HepG2 (cell line): ENCODE measurements at regions not wholly inside any gene's neighbourhood (a gene's known extent, or its start where the extent isn't known, plus 50 kb on each side); places are given as distances from the start of the nearest gene placed in this dataset.

Source experiments
- ATAC-seq: fragments of 200-7000 bp; cut with Tn5 transposase; 3 replicates; pipeline ENCODE4 v1.9.1; 2020; ENCODE audit warnings: mild to moderate bottlenecking, moderate library complexity
- BruUV-seq: library from RNA; stranded (reverse); fragments of 400-500 nt; replicated peaks from 2 replicates; lab custom pipeline; 2021; lab: Mats Ljungman, UMichigan
- CTCF ChIA-PET: fragments of 300-600 bp; formaldehyde crosslinking; extraction: SDS; loops from one replicate; lab custom pipeline; 2021; ENCODE audit warnings: low total read pairs, inconsistent platforms, low intra/inter-chr PET ratio; lab: Yijun Ruan, JAX
- POLR2A ChIA-PET: fragments of 350-600 bp; sonication (Branson Sonifier 250); formaldehyde crosslinking; loops from one replicate; lab custom pipeline; 2020; ENCODE audit warnings: antibody characterized with exemption, inconsistent platforms; lab: Yijun Ruan, JAX
- DNase-seq: peaks from one replicate; pipeline ENCODE4 v3.0.0-alpha.2; 2015; ENCODE audit warnings: low spot score
- FAIRE-seq: peaks from 3 replicates; lab custom pipeline; 2011; peaks lifted over from hg19 to GRCh38; lab: Jason Lieb, UNC
- H2AFZ ChIP-seq: one replicate; pipeline ENCODE4 v1.6.1; 2011; ENCODE audit warnings: low read length, inconsistent platforms
- H3K27ac ChIP-seq: fragments of 300-600 bp; 3 replicates; pipeline ENCODE4 v1.8.0; 2011; ENCODE audit warnings: mixed run types, mild to moderate bottlenecking, mixed read lengths, low read length, inconsistent platforms; ENCODE audit not compliant: insufficient read depth; ENCODE audit errors: extremely low read length
- H3K27me3 ChIP-seq, 2 experiments: fragments of 200-600 bp in 1 of 2; 2 replicates in 1 of 2; 3 replicates in 1 of 2; pipeline versions ENCODE4 v1.6.0 to v1.8.0; 2011; ENCODE audit warnings: low read length in 2 of 2, mild to moderate bottlenecking in 2 of 2, moderate library complexity in 2 of 2, inconsistent platforms in 1 of 2; ENCODE audit not compliant: insufficient read depth in 2 of 2, control insufficient read depth in 1 of 2
- H3K36me3 ChIP-seq, 2 experiments: fragments of 200-600 bp in 1 of 2; replicated peaks in 1 of 2; 2 replicates in 1 of 2; 3 replicates in 1 of 2; pipeline versions ENCODE4 v1.5.1 to v1.8.0; 2011; ENCODE audit warnings: low read length in 2 of 2, inconsistent platforms in 1 of 2; ENCODE audit not compliant: insufficient read depth in 2 of 2, control insufficient read depth in 1 of 2
- H3K4me1 ChIP-seq: 2 replicates; pipeline ENCODE4 v1.5.1; 2012; ENCODE audit warnings: low read length, inconsistent platforms; ENCODE audit not compliant: insufficient read depth
- H3K4me2 ChIP-seq: 2 replicates; pipeline ENCODE4 v1.6.0; 2011; ENCODE audit warnings: low read depth, low read length, inconsistent platforms
- H3K4me3 ChIP-seq, 3 experiments: fragments of 200-600 bp in 1 of 3; sonication (generic), shearing (Covaris generic) in 1 of 3; replicated peaks in 1 of 3; 2 replicates each; pipeline ENCODE4 v1.5.1; 2011 to 2016; ENCODE audit warnings: low read length in 3 of 3, inconsistent platforms in 2 of 3, low read depth in 2 of 3, mild to moderate bottlenecking in 2 of 3, control low read depth in 1 of 3, mixed read lengths in 1 of 3; ENCODE audit not compliant: insufficient read depth in 1 of 3
- H3K79me2 ChIP-seq: one replicate; pipeline ENCODE4 v1.6.1; 2011; ENCODE audit warnings: low read length, inconsistent platforms; ENCODE audit not compliant: insufficient read depth
- H3K9ac ChIP-seq: 2 replicates; pipeline ENCODE4 v1.6.0; 2011; ENCODE audit warnings: mild to moderate bottlenecking, low read depth, low read length, inconsistent platforms; ENCODE audit not compliant: insufficient read depth
- H3K9me3 ChIP-seq: 2 replicates; pipeline ENCODE4 v1.5.1; 2012; ENCODE audit warnings: mild to moderate bottlenecking, low read length
- H4K20me1 ChIP-seq: 2 replicates; pipeline ENCODE4 v1.6.0; 2011; ENCODE audit warnings: inconsistent platforms, mild to moderate bottlenecking, low read length, moderate library complexity; ENCODE audit not compliant: insufficient read depth
- ETV6 ChIP-seq: sonication (generic); formaldehyde crosslinking; conservative IDR thresholded peaks from 2 replicates; pipeline ENCODE4 v1.4.0; 2020; ENCODE audit warnings: missing genetic modification reagents
- FIP1L1 ChIP-seq: fragments of 200-400 bp; formaldehyde crosslinking; IDR thresholded peaks from 2 replicates; pipeline ENCODE4 v1.6.1; 2018; ENCODE audit warnings: low read depth, mild to moderate bottlenecking, low read length, moderate library complexity, borderline replicate concordance; ENCODE audit not compliant: insufficient read depth
- HCFC1 ChIP-seq: fragments of 150-350 bp; IDR thresholded peaks from 2 replicates; pipeline ENCODE4 v1.6.1; 2014; ENCODE audit warnings: low read depth, low read length
- HOXA3 ChIP-seq: sonication (generic); formaldehyde crosslinking; IDR thresholded peaks from 2 replicates; pipeline ENCODE4 v1.5.0; 2020; ENCODE audit warnings: missing genetic modification reagents
- ISX ChIP-seq: sonication (generic); formaldehyde crosslinking; conservative IDR thresholded peaks from 2 replicates; pipeline ENCODE4 v1.5.0; 2020; ENCODE audit warnings: missing genetic modification reagents
- MLLT10 ChIP-seq: sonication (generic); formaldehyde crosslinking; IDR thresholded peaks from 2 replicates; pipeline ENCODE4 v1.4.0; 2020; ENCODE audit warnings: missing genetic modification reagents
- RFX3 ChIP-seq: IDR thresholded peaks from 2 replicates; pipeline ENCODE4 v1.6.1; 2016; ENCODE audit warnings: missing biosample characterization, missing genetic modification reagents
- SMYD3 ChIP-seq: sonication (generic); formaldehyde crosslinking; IDR thresholded peaks from 2 replicates; pipeline ENCODE4 v1.8.1; 2023; ENCODE audit warnings: mild to moderate bottlenecking, missing genetic modification reagents
- SP2 ChIP-seq: sonication (generic); formaldehyde crosslinking; IDR thresholded peaks from 2 replicates; pipeline ENCODE4 v1.5.1; 2020; ENCODE audit warnings: mild to moderate bottlenecking, missing genetic modification reagents
- ZBTB21 ChIP-seq: sonication (generic); formaldehyde crosslinking; IDR thresholded peaks from 2 replicates; pipeline ENCODE4 v1.4.0; 2020; ENCODE audit warnings: missing genetic modification reagents
- ZFP37 ChIP-seq: sonication (generic); formaldehyde crosslinking; IDR thresholded peaks from 2 replicates; pipeline ENCODE4 v1.4.0; 2020; ENCODE audit warnings: missing genetic modification reagents, borderline replicate concordance
- ZFYVE20 ChIP-seq: sonication (generic); formaldehyde crosslinking; IDR thresholded peaks from 2 replicates; pipeline ENCODE4 v1.8.0; 2023; ENCODE audit warnings: low read depth, mild to moderate bottlenecking, moderate library complexity, missing genetic modification reagents, borderline replicate concordance
- ZNF101 ChIP-seq: sonication (generic); formaldehyde crosslinking; IDR thresholded peaks from 2 replicates; pipeline ENCODE4 v1.4.0; 2020; ENCODE audit warnings: mild to moderate bottlenecking, low read depth, missing genetic modification reagents, borderline replicate concordance
- WGBS: methylation state at CpG from one replicate; pipeline ENCODE4 v1.1.6; 2017; ENCODE audit warnings: low lambda C conversion rate; 5-methylcytosine and 5-hydroxymethylcytosine counted together
- in situ Hi-C: cut with HindIII; loops from 2 replicates; pipeline ENCODE4 v1.10.0; 2017; ENCODE audit warnings: low pct_unique_long_range_greater_than_20kb; ENCODE audit not compliant: extremely low pct_ligation_motif_present
- intact Hi-C: fragments of 100-400 bp; cut with micrococcal nuclease; formaldehyde crosslinking; loops from one replicate; pipeline ENCODE4 v1.10.0; 2022; ENCODE audit not compliant: unreplicated experiment
- TF ChIP-seq, protein P1 (sequence below), 2 experiments: sonication (generic) in 1 of 2; formaldehyde crosslinking in 1 of 2; IDR thresholded peaks; 2 replicates each; pipeline versions ENCODE4 v1.6.1 to v1.9.0; 2014 to 2022; ENCODE audit warnings: antibody characterized with exemption in 1 of 2, borderline replicate concordance in 1 of 2, inconsistent platforms in 1 of 2, low read depth in 1 of 2, missing genetic modification reagents in 1 of 2

DNA sequence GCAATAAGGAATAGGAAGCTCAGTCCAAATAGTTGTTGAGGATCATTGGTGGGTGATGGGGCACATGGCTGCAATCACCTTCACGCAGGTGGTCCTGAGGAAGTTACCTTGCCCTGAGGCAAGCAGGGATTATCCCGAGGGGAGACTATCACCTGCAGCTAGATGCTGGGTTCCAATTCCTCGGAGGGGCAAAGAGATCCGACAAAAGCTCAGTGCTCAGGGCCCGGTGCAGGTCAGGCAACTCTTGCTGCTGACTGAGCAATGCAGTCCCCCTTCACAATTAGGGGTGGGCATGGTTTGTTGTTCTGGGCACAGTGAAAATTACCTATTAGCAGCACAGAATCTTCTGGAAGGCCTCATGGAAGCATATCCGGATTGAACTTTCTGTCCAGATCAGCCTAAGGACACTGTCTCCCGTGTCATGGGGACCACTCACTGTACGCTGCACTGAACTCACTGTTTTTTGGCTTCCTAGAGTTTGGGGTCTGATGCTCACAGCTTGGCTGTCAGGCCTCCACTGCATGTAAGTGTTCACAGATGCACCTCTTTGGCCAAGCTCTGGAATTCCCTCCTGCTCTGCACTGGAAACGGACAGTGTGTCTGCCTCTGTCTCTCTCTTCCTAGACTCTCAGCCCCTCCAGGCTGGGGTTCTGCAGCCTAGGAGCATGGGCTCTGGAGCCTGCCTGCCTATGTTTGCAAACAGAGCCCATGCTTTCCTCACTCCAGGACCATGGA, 372.7 kb downstream of the ZNF536 start:
- Histone ChIP-seq H3K9me3 (peaks cover 26% of the 10 kb centered on the region), H3K4me3 (no peak overlapping the region), H3K27me3 (no peaks in the 10 kb centered on the region; a peak in 1 of 5 replicates), H3K4me2 (no peak overlapping the region), H3K27ac (no peak overlapping the region), H3K36me3 (no peaks in the 10 kb centered on the region), H3K79me2 (no peaks in the 10 kb centered on the region), H2AFZ (no peak overlapping the region), H4K20me1 (no peaks in the 10 kb centered on the region), H3K9ac (no peak overlapping the region), H3K4me1 (no peaks in the 10 kb centered on the region)
- no TSS peak for BruUV-seq
- TF ChIP-seq HOXA3 (CRISPR knock-in tag) (no peak), ZFYVE20 (CRISPR knock-in tag) (no peak), ZFP37 (CRISPR knock-in tag) (no peak), SMYD3 (no peak), ZBTB21 (no peak), ZNF101 (CRISPR knock-in tag) (no peak), MLLT10 (CRISPR knock-in tag) (no peak), ISX (CRISPR knock-in tag) (no peak), SP2 (no peak)
- FAIRE-seq (no peak), DNase-seq (no peak), ATAC-seq (no peak)
- in situ Hi-C loops (no loop called here), intact Hi-C loops (no loop called here)
- 18% methylated on average over 4 of the region's 9 CpGs for WGBS
- ChIA-PET POLR2A (no interaction called here), CTCF (no interaction called here)

DNA sequence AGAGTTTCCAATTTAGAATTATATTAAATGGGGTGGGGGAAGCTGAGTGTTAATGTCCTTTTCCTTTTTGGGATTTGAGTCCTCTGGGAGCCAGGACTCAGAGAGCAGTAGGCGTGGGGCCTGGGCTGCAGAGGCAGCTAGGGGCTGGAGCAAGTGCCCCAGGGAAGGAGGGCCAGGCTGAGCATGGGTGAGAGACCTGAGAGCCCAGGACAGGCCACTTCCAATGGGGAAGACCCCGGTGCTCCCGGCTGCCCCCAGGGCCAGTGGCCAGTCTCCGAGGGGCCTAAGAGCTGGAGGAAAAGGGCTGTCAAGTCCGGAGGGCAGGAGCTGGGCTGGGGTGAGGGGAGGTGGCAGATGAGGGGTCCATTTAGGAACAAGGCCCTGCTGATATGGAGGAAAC, 371.5 kb downstream of the ZNF536 start:
- no TSS peak for BruUV-seq
- POLR2A ChIA-PET, result no interaction called here
- no peak for ATAC-seq
- no peak for TF ChIP-seq FIP1L1
- TF ChIP-seq HCFC1, result no peak
- TF ChIP-seq, protein P1, sequence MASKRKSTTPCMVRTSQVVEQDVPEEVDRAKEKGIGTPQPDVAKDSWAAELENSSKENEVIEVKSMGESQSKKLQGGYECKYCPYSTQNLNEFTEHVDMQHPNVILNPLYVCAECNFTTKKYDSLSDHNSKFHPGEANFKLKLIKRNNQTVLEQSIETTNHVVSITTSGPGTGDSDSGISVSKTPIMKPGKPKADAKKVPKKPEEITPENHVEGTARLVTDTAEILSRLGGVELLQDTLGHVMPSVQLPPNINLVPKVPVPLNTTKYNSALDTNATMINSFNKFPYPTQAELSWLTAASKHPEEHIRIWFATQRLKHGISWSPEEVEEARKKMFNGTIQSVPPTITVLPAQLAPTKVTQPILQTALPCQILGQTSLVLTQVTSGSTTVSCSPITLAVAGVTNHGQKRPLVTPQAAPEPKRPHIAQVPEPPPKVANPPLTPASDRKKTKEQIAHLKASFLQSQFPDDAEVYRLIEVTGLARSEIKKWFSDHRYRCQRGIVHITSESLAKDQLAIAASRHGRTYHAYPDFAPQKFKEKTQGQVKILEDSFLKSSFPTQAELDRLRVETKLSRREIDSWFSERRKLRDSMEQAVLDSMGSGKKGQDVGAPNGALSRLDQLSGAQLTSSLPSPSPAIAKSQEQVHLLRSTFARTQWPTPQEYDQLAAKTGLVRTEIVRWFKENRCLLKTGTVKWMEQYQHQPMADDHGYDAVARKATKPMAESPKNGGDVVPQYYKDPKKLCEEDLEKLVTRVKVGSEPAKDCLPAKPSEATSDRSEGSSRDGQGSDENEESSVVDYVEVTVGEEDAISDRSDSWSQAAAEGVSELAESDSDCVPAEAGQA (IDR thresholded peaks at IDR 0.05; ENCODE audit: low read depth), result no peak
- TF ChIP-seq, protein P1 (CRISPR knock-in tag; IDR thresholded peaks at IDR 0.05; ENCODE audit: borderline replicate concordance), result no peak
- TF ChIP-seq RFX3, result no peak
- TF ChIP-seq ETV6 (CRISPR knock-in tag), result no peak
- no peak for TF ChIP-seq ZBTB21

More for the DNA sequence above, 371.5 kb downstream of the ZNF536 start:
- no peak for FAIRE-seq
- no peak overlapping the region for H3K4me3 ChIP-seq
- H3K4me2 ChIP-seq, result no peak overlapping the region
- H3K79me2 ChIP-seq, result no peaks in the 10 kb centered on the region
- 20% methylated on average over 5 of the region's 5 CpGs for WGBS
- no peaks in the 10 kb centered on the region for H4K20me1 ChIP-seq
- H2AFZ ChIP-seq, result no peak overlapping the region
- H3K27ac ChIP-seq, result no peak overlapping the region
- CTCF ChIA-PET, result no interaction called here
- H3K27me3 ChIP-seq, result no peaks in the 10 kb centered on the region; a peak in 1 of 5 replicates
- in situ Hi-C loops, result no loop called here
- DNase-seq, result no peak
- no peak overlapping the region for H3K9ac ChIP-seq
- intact Hi-C loops, result no loop called here
- H3K36me3 ChIP-seq, result no peaks in the 10 kb centered on the region
- no peaks in the 10 kb centered on the region for H3K4me1 ChIP-seq
- peaks cover 14% of the 10 kb centered on the region for H3K9me3 ChIP-seq
